ENCODE measurements at regions not wholly inside any gene's neighbourhood (a gene's known extent, or its start where the extent isn't known, plus 50 kb on each side); places are given as distances from the start of the nearest gene placed in this dataset.

GRCh38 chr5:12332480-12332879, 428.2 kb upstream of the CTNND2 start:
- TF ChIP-seq MAX (IDR thresholded peaks at IDR 0.05; ENCODE audit: low read depth, low read length) = no peak
- TF ChIP-seq CTCF (IDR thresholded peaks at IDR 0.05; ENCODE audit: low read depth, low read length) = no peak
- no peak for TF ChIP-seq MYC (IDR thresholded peaks at IDR 0.05; ENCODE audit: low read depth, low read length)
- TF ChIP-seq POLR2A (IDR thresholded peaks at IDR 0.05; ENCODE audit: extremely low read depth, insufficient read length) = no peak
- no peak overlapping the region for H3K4me3 ChIP-seq (ENCODE audit: low read depth, low read length)
- no peak for DNase-seq (ENCODE audit: low read depth)

- TF ChIP-seq POLR2A (IDR thresholded peaks at IDR 0.05; ENCODE audit: extremely low read depth, insufficient read length) (no peak), CTCF (IDR thresholded peaks at IDR 0.05; ENCODE audit: low read depth, low read length) (no peak), MYC (IDR thresholded peaks at IDR 0.05; ENCODE audit: low read depth, low read length) (no peak), MAX (IDR thresholded peaks at IDR 0.05; ENCODE audit: low read depth, low read length) (no peak)
- no peak for DNase-seq (ENCODE audit: low read depth)
- H3K4me3 ChIP-seq (ENCODE audit: low read depth, low read length) = no peak overlapping the region
Observed at GRCh38 chr5:12330993-12331588, 426.8 kb upstream of the CTNND2 start.

GRCh38 chr5:12330381-12330780, 426.1 kb upstream of the CTNND2 start:
- DNase-seq (ENCODE audit: low read depth) = no peak
- no peak overlapping the region for H3K4me3 ChIP-seq (ENCODE audit: low read depth, low read length)
- TF ChIP-seq CTCF (IDR thresholded peaks at IDR 0.05; ENCODE audit: low read depth, low read length) (no peak), MAX (IDR thresholded peaks at IDR 0.05; ENCODE audit: low read depth, low read length) (no peak), POLR2A (IDR thresholded peaks at IDR 0.05; ENCODE audit: extremely low read depth, insufficient read length) (no peak), MYC (IDR thresholded peaks at IDR 0.05; ENCODE audit: low read depth, low read length) (no peak)

- no peak for DNase-seq (ENCODE audit: low read depth)
- H3K4me3 ChIP-seq (ENCODE audit: low read depth, low read length) = no peak overlapping the region
- no peak for TF ChIP-seq MAX (IDR thresholded peaks at IDR 0.05; ENCODE audit: low read depth, low read length)
- no peak for TF ChIP-seq MYC (IDR thresholded peaks at IDR 0.05; ENCODE audit: low read depth, low read length)
- no peak for TF ChIP-seq CTCF (IDR thresholded peaks at IDR 0.05; ENCODE audit: low read depth, low read length)
- TF ChIP-seq POLR2A (IDR thresholded peaks at IDR 0.05; ENCODE audit: extremely low read depth, insufficient read length) = no peak
Observed at GRCh38 chr5:12323637-12324229, 419.5 kb upstream of the CTNND2 start.

GRCh38 chr5:12322042-12322441, 417.8 kb upstream of the CTNND2 start:
- TF ChIP-seq POLR2A (IDR thresholded peaks at IDR 0.05; ENCODE audit: extremely low read depth, insufficient read length) = no peak
- TF ChIP-seq MYC (IDR thresholded peaks at IDR 0.05; ENCODE audit: low read depth, low read length) = no peak
- TF ChIP-seq MAX (IDR thresholded peaks at IDR 0.05; ENCODE audit: low read depth, low read length) = no peak
- no peak for TF ChIP-seq CTCF (IDR thresholded peaks at IDR 0.05; ENCODE audit: low read depth, low read length)
- no peak overlapping the region for H3K4me3 ChIP-seq (ENCODE audit: low read depth, low read length)
- no peak for DNase-seq (ENCODE audit: low read depth)
